ENCODE measurements at regions not wholly inside any gene's neighbourhood (a gene's known extent, or its start where the extent isn't known, plus 50 kb on each side); places are given as distances from the start of the nearest gene placed in this dataset.

- Histone ChIP-seq H2AFZ (ENCODE audit: low read length) (no peak overlapping the region), H4K20me1 (ENCODE audit: insufficient read depth, low read length) (no peaks in the 10 kb centered on the region), H3K27me3 (ENCODE audit: insufficient read depth, low read length) (no peaks in the 10 kb centered on the region), H3K4me1 (ENCODE audit: insufficient read depth, low read length) (peaks cover 35% of the 10 kb centered on the region), H3K4me3 (ENCODE audit: insufficient read depth, low read length) (no peak overlapping the region), H3K79me2 (ENCODE audit: insufficient read depth, low read length) (no peaks in the 10 kb centered on the region), H3K9me3 (ENCODE audit: low read depth, low read length) (no peaks in the 10 kb centered on the region), H3K36me3 (ENCODE audit: insufficient read depth, low read length) (no peaks in the 10 kb centered on the region), H3K27ac (ENCODE audit: low read depth, low read length) (peak overlapping the region; percentile 55), H3K4me2 (ENCODE audit: insufficient read depth, low read length) (no peak overlapping the region)
- DNase-seq (ENCODE audit: insufficient read length, low spot score, missing footprints), result no peak
- no peak for TF ChIP-seq CTCF (IDR thresholded peaks at IDR 0.05; ENCODE audit: extremely low read depth, low read depth, low read length)
Observed at GRCh38 chr14:61213920-61214319, 67.2 kb downstream of the TMEM30B start.

GRCh38 chr14:61213191-61213621 is 67.9 kb downstream of the TMEM30B start:
- H2AFZ ChIP-seq (ENCODE audit: low read length), result peak overlapping the region; percentile 53
- no peak for DNase-seq (ENCODE audit: insufficient read length, low spot score, missing footprints)
- peaks cover 32% of the 10 kb centered on the region for H3K4me1 ChIP-seq (ENCODE audit: insufficient read depth, low read length)
- no peak for TF ChIP-seq CTCF (IDR thresholded peaks at IDR 0.05; ENCODE audit: extremely low read depth, low read depth, low read length)
- H3K27ac ChIP-seq (ENCODE audit: low read depth, low read length), result peak overlapping the region; percentile 55
- H3K4me3 ChIP-seq (ENCODE audit: insufficient read depth, low read length), result no peak overlapping the region
- H3K4me2 ChIP-seq (ENCODE audit: insufficient read depth, low read length), result peak overlapping the region; percentile 46
- H3K27me3 ChIP-seq (ENCODE audit: insufficient read depth, low read length), result no peaks in the 10 kb centered on the region
- H3K9me3 ChIP-seq (ENCODE audit: low read depth, low read length), result no peaks in the 10 kb centered on the region
- H3K36me3 ChIP-seq (ENCODE audit: insufficient read depth, low read length), result no peaks in the 10 kb centered on the region
- H3K79me2 ChIP-seq (ENCODE audit: insufficient read depth, low read length), result no peaks in the 10 kb centered on the region
- no peaks in the 10 kb centered on the region for H4K20me1 ChIP-seq (ENCODE audit: insufficient read depth, low read length)

GRCh38 chr14:61212546-61212945 is 68.6 kb downstream of the TMEM30B start:
- Histone ChIP-seq H3K4me2 (ENCODE audit: insufficient read depth, low read length) (peak overlapping the region; percentile 46), H3K4me1 (ENCODE audit: insufficient read depth, low read length) (peaks cover 32% of the 10 kb centered on the region), H3K36me3 (ENCODE audit: insufficient read depth, low read length) (no peaks in the 10 kb centered on the region), H3K9me3 (ENCODE audit: low read depth, low read length) (no peaks in the 10 kb centered on the region), H3K4me3 (ENCODE audit: insufficient read depth, low read length) (no peak overlapping the region), H3K27ac (ENCODE audit: low read depth, low read length) (peak overlapping the region; percentile 55), H2AFZ (ENCODE audit: low read length) (peak overlapping the region; percentile 53), H3K79me2 (ENCODE audit: insufficient read depth, low read length) (no peaks in the 10 kb centered on the region), H4K20me1 (ENCODE audit: insufficient read depth, low read length) (no peaks in the 10 kb centered on the region), H3K27me3 (ENCODE audit: insufficient read depth, low read length) (no peaks in the 10 kb centered on the region)
- DNase-seq (ENCODE audit: insufficient read length, low spot score, missing footprints), result no peak
- no peak for TF ChIP-seq CTCF (IDR thresholded peaks at IDR 0.05; ENCODE audit: extremely low read depth, low read depth, low read length)

GRCh38 chr14:61211476-61212255 is 69.5 kb downstream of the TMEM30B start:
- Histone ChIP-seq H3K79me2 (ENCODE audit: insufficient read depth, low read length) (no peaks in the 10 kb centered on the region), H3K4me1 (ENCODE audit: insufficient read depth, low read length) (peaks cover 32% of the 10 kb centered on the region), H2AFZ (ENCODE audit: low read length) (no peak overlapping the region), H3K36me3 (ENCODE audit: insufficient read depth, low read length) (no peaks in the 10 kb centered on the region), H3K27ac (ENCODE audit: low read depth, low read length) (no peak overlapping the region), H3K4me2 (ENCODE audit: insufficient read depth, low read length) (no peak overlapping the region), H4K20me1 (ENCODE audit: insufficient read depth, low read length) (no peaks in the 10 kb centered on the region), H3K9me3 (ENCODE audit: low read depth, low read length) (no peaks in the 10 kb centered on the region), H3K4me3 (ENCODE audit: insufficient read depth, low read length) (no peak overlapping the region), H3K27me3 (ENCODE audit: insufficient read depth, low read length) (no peaks in the 10 kb centered on the region)
- DNase-seq (ENCODE audit: insufficient read length, low spot score, missing footprints), result no peak
- no peak for TF ChIP-seq CTCF (IDR thresholded peaks at IDR 0.05; ENCODE audit: extremely low read depth, low read depth, low read length)
